ENCODE measurements at regions not wholly inside any gene's neighbourhood (a gene's known extent, or its start where the extent isn't known, plus 50 kb on each side); places are given as distances from the start of the nearest gene placed in this dataset.

- DNase-seq (ENCODE audit: low spot score): no peak
These were observed 342.8 kb downstream of the MATN1 start for GRCh38 chr1:30380625-30380984.

GRCh38 chr1:30379684-30380624 is 343.4 kb downstream of the MATN1 start:
- DNase-seq (ENCODE audit: low spot score): peak; percentile 84

- DNase-seq (ENCODE audit: low spot score): peak; percentile 97
These were observed 344.3 kb downstream of the MATN1 start for GRCh38 chr1:30378991-30379581.

GRCh38 chr1:30378003-30378596 is 345.3 kb downstream of the MATN1 start:
- no peak for DNase-seq (ENCODE audit: low spot score)

- DNase-seq (ENCODE audit: low spot score): no peak
These were observed 346.0 kb downstream of the MATN1 start for GRCh38 chr1:30377230-30378002.

- DNase-seq (ENCODE audit: low spot score): no peak
These were observed 347.2 kb downstream of the MATN1 start for GRCh38 chr1:30376054-30376697.

GRCh38 chr1:30375156-30375555 is 348.2 kb downstream of the MATN1 start:
- no peak for DNase-seq (ENCODE audit: low spot score)

- DNase-seq (ENCODE audit: low spot score): no peak
These were observed 348.9 kb downstream of the MATN1 start for GRCh38 chr1:30374400-30375070.

GRCh38 chr1:30373471-30374399 is 349.6 kb downstream of the MATN1 start:
- no peak for DNase-seq (ENCODE audit: low spot score)

- DNase-seq (ENCODE audit: low spot score): no peak
These were observed 350.5 kb downstream of the MATN1 start for GRCh38 chr1:30372792-30373433.

- DNase-seq (ENCODE audit: low spot score): no peak
These were observed 351.2 kb downstream of the MATN1 start for GRCh38 chr1:30371888-30372791.

- DNase-seq (ENCODE audit: low spot score): no peak
These were observed 352.1 kb downstream of the MATN1 start for GRCh38 chr1:30371179-30371788.

GRCh38 chr1:30368651-30369240 is 354.6 kb downstream of the MATN1 start:
- no peak for DNase-seq (ENCODE audit: low spot score)

- DNase-seq (ENCODE audit: low spot score): no peak
These were observed 356.5 kb downstream of the MATN1 start for GRCh38 chr1:30366911-30367310.

GRCh38 chr1:30366199-30366598 is 357.2 kb downstream of the MATN1 start:
- DNase-seq (ENCODE audit: low spot score): no peak

GRCh38 chr1:30365596-30365995 is 357.8 kb downstream of the MATN1 start:
- no peak for DNase-seq (ENCODE audit: low spot score)

- DNase-seq (ENCODE audit: low spot score): no peak
These were observed 360.4 kb downstream of the MATN1 start for GRCh38 chr1:30363031-30363430.

Measured in umbilical cord (tissue), 1 donor.